ENCODE measurements at regions not wholly inside any gene's neighbourhood (a gene's known extent, or its start where the extent isn't known, plus 50 kb on each side); places are given as distances from the start of the nearest gene placed in this dataset.

GRCh38 chr16:50953290-50953689 lies 197.8 kb downstream of the SALL1 start:
- H3K4me1 Mint-ChIP-seq (ENCODE audit: low read depth) = no peaks in the 10 kb centered on the region
- H3K4me3 Mint-ChIP-seq = no peak overlapping the region
- ChIA-PET POLR2A (interaction anchor here (0.9 kb wide), 1 partner anchor 14 kb away, joined by 3 read pairs; no protein-coding TSS in a partner anchor), CTCF (no interaction called here)
- ATAC-seq (no peak), DNase-seq (no peak)
- no peaks in the 10 kb centered on the region for H3K36me3 Mint-ChIP-seq (ENCODE audit: low read depth)
- no peak overlapping the region for H3K27ac Mint-ChIP-seq
- no peak for TF ChIP-seq CTCF (IDR thresholded peaks at IDR 0.05)
- no peaks in the 10 kb centered on the region for H3K9me3 Mint-ChIP-seq
- peaks cover 2% of the 10 kb centered on the region for H3K27me3 Mint-ChIP-seq
- intact Hi-C loops (cut with micrococcal nuclease) = no loop called here

- Mint-ChIP-seq H3K27me3 (peaks cover 2% of the 10 kb centered on the region), H3K4me3 (no peak overlapping the region), H3K27ac (no peak overlapping the region), H3K36me3 (ENCODE audit: low read depth) (no peaks in the 10 kb centered on the region), H3K9me3 (no peaks in the 10 kb centered on the region), H3K4me1 (ENCODE audit: low read depth) (no peaks in the 10 kb centered on the region)
- DNase-seq = no peak
- ATAC-seq = no peak
- intact Hi-C loops (cut with micrococcal nuclease) = no loop called here
- TF ChIP-seq CTCF (IDR thresholded peaks at IDR 0.05) = no peak
- CTCF ChIA-PET = no interaction called here
- POLR2A ChIA-PET = no interaction called here
Observed at GRCh38 chr16:50950955-50951354, 200.1 kb downstream of the SALL1 start.

- TF ChIP-seq CTCF (IDR thresholded peaks at IDR 0.05) = no peak
- no peak for ATAC-seq
- no peaks in the 10 kb centered on the region for H3K4me1 Mint-ChIP-seq (ENCODE audit: low read depth)
- no peak overlapping the region for H3K4me3 Mint-ChIP-seq
- H3K27me3 Mint-ChIP-seq = no peaks in the 10 kb centered on the region
- no peak overlapping the region for H3K27ac Mint-ChIP-seq
- DNase-seq = no peak
- H3K9me3 Mint-ChIP-seq = no peaks in the 10 kb centered on the region
- no peaks in the 10 kb centered on the region for H3K36me3 Mint-ChIP-seq (ENCODE audit: low read depth)
- ChIA-PET CTCF (no interaction called here), POLR2A (no interaction called here)
- intact Hi-C loops (cut with micrococcal nuclease) = no loop called here
Observed at GRCh38 chr16:50948268-50948930, 202.7 kb downstream of the SALL1 start.

- POLR2A ChIA-PET = no interaction called here
- Mint-ChIP-seq H3K4me3 (no peak overlapping the region), H3K36me3 (ENCODE audit: low read depth) (no peaks in the 10 kb centered on the region), H3K4me1 (ENCODE audit: low read depth) (no peaks in the 10 kb centered on the region), H3K27me3 (no peaks in the 10 kb centered on the region), H3K9me3 (no peaks in the 10 kb centered on the region), H3K27ac (no peak overlapping the region)
- no peak for ATAC-seq
- CTCF ChIA-PET = no interaction called here
- intact Hi-C loops (cut with micrococcal nuclease) = no loop called here
- no peak for DNase-seq
- no peak for TF ChIP-seq CTCF (IDR thresholded peaks at IDR 0.05)
Observed at GRCh38 chr16:50947826-50948225, 203.2 kb downstream of the SALL1 start.

- ChIA-PET POLR2A (no interaction called here), CTCF (no interaction called here)
- Mint-ChIP-seq H3K4me3 (no peak overlapping the region), H3K36me3 (ENCODE audit: low read depth) (no peaks in the 10 kb centered on the region), H3K27me3 (peaks cover 1% of the 10 kb centered on the region), H3K4me1 (ENCODE audit: low read depth) (no peaks in the 10 kb centered on the region), H3K9me3 (no peaks in the 10 kb centered on the region), H3K27ac (no peak overlapping the region)
- TF ChIP-seq CTCF (IDR thresholded peaks at IDR 0.05) = no peak
- DNase-seq (no peak), ATAC-seq (no peak)
- intact Hi-C loops (cut with micrococcal nuclease) = no loop called here
Observed at GRCh38 chr16:50946606-50947005, 204.5 kb downstream of the SALL1 start.

Data from activated CD8-positive, alpha-beta T cell treated with anti-CD3 and anti-CD28 coated beads for 36 hours (primary cell).